ENCODE measurements at regions not wholly inside any gene's neighbourhood (a gene's known extent, or its start where the extent isn't known, plus 50 kb on each side); places are given as distances from the start of the nearest gene placed in this dataset.

GRCh38 chr2:200733713-200734198, 78.0 kb upstream of the BZW1 start:
- Histone ChIP-seq H3K4me2 (ENCODE audit: insufficient read depth, low read length) (no peak overlapping the region), H4K20me1 (replicated peaks; ENCODE audit: control insufficient read depth, extremely low read depth, insufficient read depth, low read length) (no peaks in the 10 kb centered on the region), H3K79me2 (ENCODE audit: control insufficient read depth, insufficient read depth, low read length) (no peaks in the 10 kb centered on the region), H2AFZ (ENCODE audit: low read depth, low read length) (no peak overlapping the region), H3K27me3 (ENCODE audit: control insufficient read depth in 2 of 2, insufficient read depth in 2 of 2, low read length in 2 of 2) (peaks cover 0 to 2% of the 10 kb centered on the region in 2 experiments), H3K9ac (replicated peaks; ENCODE audit: extremely low read depth, insufficient read depth, low read length) (no peak overlapping the region), H3K4me3 (replicated peaks in 1 of 3; ENCODE audit: insufficient read depth in 1 of 3, low read depth in 1 of 3, low read length in 3 of 3) (no peak overlapping the region), H3K36me3 (ENCODE audit: control insufficient read depth in 2 of 2, extremely low read depth in 1 of 2, insufficient read depth in 2 of 2, low read length in 2 of 2) (no peaks in the 10 kb centered on the region), H3K27ac (ENCODE audit: insufficient read depth, low read depth, low read length) (no peak overlapping the region), H3K9me3 (replicated peaks; ENCODE audit: control insufficient read depth, insufficient read depth, low read length) (no peaks in the 10 kb centered on the region), H3K9me1 (replicated peaks; ENCODE audit: control insufficient read depth, extremely low read depth, insufficient read depth, low read length) (no peaks in the 10 kb centered on the region), H3K4me1 (ENCODE audit: control insufficient read depth, extremely low read depth, insufficient read depth, low read length) (no peaks in the 10 kb centered on the region)
- dilution Hi-C loops (cut with MboI; ENCODE audit: extremely low pct_ligation_motif_present, low sequenced_read_pairs), result no loop called here
- FAIRE-seq (no peak), DNase-seq (ENCODE audit: low read depth, low spot score) (no peak)
- no TSS peak for BruUV-seq (replicated peaks)
- ChIA-PET POLR2A (no interaction called here), CTCF (interaction anchor here (1.1 to 5.6 kb wide), 6 partner anchors 20 to 759 kb away, joined by 3 to 99 read pairs (median 5); no protein-coding TSS in a partner anchor)
- TF ChIP-seq MAX (IDR thresholded peaks at IDR 0.05; ENCODE audit: insufficient read depth, insufficient read length), result no peak
- no peak for TF ChIP-seq CTCF (IDR thresholded peaks at IDR 0.05; ENCODE audit: extremely low read depth in 1 of 2, insufficient read depth in 1 of 2, low read depth in 1 of 2, low read length in 2 of 2)
- TF ChIP-seq MYC (IDR thresholded peaks at IDR 0.05; ENCODE audit: low read depth, low read length), result no peak
- no peak for TF ChIP-seq POLR2AphosphoS5 (IDR thresholded peaks at IDR 0.05; ENCODE audit: insufficient read depth, low read depth, low read length)
- TF ChIP-seq JUN (IDR thresholded peaks at IDR 0.05; ENCODE audit: borderline replicate concordance, insufficient read depth, insufficient read length, low read depth), result no peak
- no peak for TF ChIP-seq FOS (IDR thresholded peaks at IDR 0.05; ENCODE audit: borderline replicate concordance, insufficient read depth, low read length)
- TF ChIP-seq GATA2 (IDR thresholded peaks at IDR 0.05; ENCODE audit: insufficient read depth, insufficient read length, low read depth, low read length), result no peak
- no peak for TF ChIP-seq POLR2A (IDR thresholded peaks at IDR 0.05; ENCODE audit: low read depth, low read length)
- no peak for TF ChIP-seq EZH2 (IDR thresholded peaks at IDR 0.05; ENCODE audit: borderline replicate concordance, low read depth, low read length, severe bottlenecking)
- intact Hi-C loops (cut with micrococcal nuclease), result loop anchor here (10.0 kb wide), 1 partner anchor 249 kb away; no protein-coding TSS in a partner anchor

All from endothelial cell of umbilical vein (primary cell).